Gastroesophageal sphincter (tissue), 4 donors: ENCODE measurements at regions not wholly inside any gene's neighbourhood (a gene's known extent, or its start where the extent isn't known, plus 50 kb on each side); places are given as distances from the start of the nearest gene placed in this dataset.

ENCODE experiments used
- ATAC-seq: fragments of 150-250 bp; one replicate; pipeline ENCODE4 v1.9.1; 2016; ENCODE audit warnings: mild to moderate bottlenecking, moderate library complexity
- H3K27ac ChIP-seq, 4 donors: fragments of 200-600 bp; sonication (generic) in 3 of 4; 1 replicate in 3 of 4; 2 replicates in 1 of 4; pipeline ENCODE4 v1.5.1; 2016 to 2019
- H3K27me3 ChIP-seq: fragments of 200-600 bp; sonication (generic); one replicate; pipeline ENCODE4 v1.5.1; 2019
- H3K36me3 ChIP-seq, 2 donors: fragments of 200-600 bp; sonication (generic); one replicate each; pipeline ENCODE4 v1.5.1; 2019; ENCODE audit warnings: control low read depth in 1 of 2
- H3K4me1 ChIP-seq, 3 donors: fragments of 200-600 bp; sonication (generic); 1 replicate in 2 of 3; 2 replicates in 1 of 3; pipeline ENCODE4 v1.5.1; 2016 to 2019; ENCODE audit warnings: control low read depth in 2 of 3
- H3K4me3 ChIP-seq, 2 donors: fragments of 200-600 bp; sonication (generic); one replicate each; pipeline ENCODE4 v1.5.1; 2019; ENCODE audit warnings: mild to moderate bottlenecking in 1 of 2, moderate library complexity in 1 of 2
- H3K9me3 ChIP-seq, 3 donors: fragments of 200-600 bp; sonication (generic); one replicate each; pipeline ENCODE4 v1.5.1; 2017 to 2019; ENCODE audit warnings: control low read depth in 2 of 3
- EP300 ChIP-seq: sonication (generic); formaldehyde crosslinking; IDR thresholded peaks from one replicate; pipeline ENCODE4 v1.6.1; 2017; ENCODE audit warnings: antibody characterized with exemption, mild to moderate bottlenecking
- POLR2A ChIP-seq, 2 donors: fragments of 450-650 bp; IDR thresholded peaks; one replicate each; pipeline ENCODE4 v1.6.1; 2017; ENCODE audit warnings: antibody characterized with exemption in 2 of 2, mild to moderate bottlenecking in 2 of 2, moderate library complexity in 1 of 2
- POLR2AphosphoS5 ChIP-seq: sonication (generic); formaldehyde crosslinking; IDR thresholded peaks from one replicate; pipeline ENCODE4 v1.6.1; 2017; ENCODE audit warnings: antibody characterized with exemption
- WGBS, 2 donors: methylation state at CpG; one replicate each; pipeline ENCODE4 v1.1.5; 2018; ENCODE audit warnings: low coverage in 1 of 2; 5-methylcytosine and 5-hydroxymethylcytosine counted together
- TF ChIP-seq, protein P1 (sequence below), 4 experiments: fragments of 200-600 bp in 2 of 4; fragments of 450-650 bp in 2 of 4; sonication (generic) in 1 of 4; IDR thresholded peaks; one replicate each; pipeline ENCODE4 v1.5.1; 2017 to 2019; ENCODE audit warnings: antibody characterized with exemption in 4 of 4, mild to moderate bottlenecking in 2 of 4, moderate library complexity in 2 of 4

- no peaks in the 10 kb centered on the region for H3K9me3 ChIP-seq
- no peak for ATAC-seq
- 58 to 88% methylated on average over 1 of the region's 1 CpG for WGBS, 2 donors
Observed at GRCh38 chr5:147065071-147065470, 169.8 kb upstream of the STK32A start.

DNA sequence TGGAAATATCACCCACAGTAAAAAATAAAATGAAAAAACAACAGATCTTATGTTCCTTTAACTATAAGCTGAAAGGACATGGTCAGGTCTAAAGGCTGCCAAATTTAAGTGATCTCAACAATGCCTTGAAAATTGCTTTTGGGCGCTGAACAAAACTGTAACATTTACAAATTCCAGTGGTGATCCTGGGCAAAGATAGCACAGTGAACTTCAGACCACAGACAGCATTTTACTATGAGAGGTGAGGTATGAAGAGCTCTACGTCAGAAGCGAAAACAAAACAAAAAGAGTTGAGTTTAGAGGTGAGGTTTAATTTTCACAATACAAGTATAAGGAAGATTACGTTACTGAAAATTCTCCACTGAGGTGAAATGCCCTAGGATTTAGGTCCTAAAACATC lies 165.8 kb upstream of the STK32A start:
- TF ChIP-seq POLR2AphosphoS5: no peak
- no peak for TF ChIP-seq EP300
- TF ChIP-seq POLR2A (IDR thresholded peaks at IDR 0.05): no peak
- TF ChIP-seq, protein P1, sequence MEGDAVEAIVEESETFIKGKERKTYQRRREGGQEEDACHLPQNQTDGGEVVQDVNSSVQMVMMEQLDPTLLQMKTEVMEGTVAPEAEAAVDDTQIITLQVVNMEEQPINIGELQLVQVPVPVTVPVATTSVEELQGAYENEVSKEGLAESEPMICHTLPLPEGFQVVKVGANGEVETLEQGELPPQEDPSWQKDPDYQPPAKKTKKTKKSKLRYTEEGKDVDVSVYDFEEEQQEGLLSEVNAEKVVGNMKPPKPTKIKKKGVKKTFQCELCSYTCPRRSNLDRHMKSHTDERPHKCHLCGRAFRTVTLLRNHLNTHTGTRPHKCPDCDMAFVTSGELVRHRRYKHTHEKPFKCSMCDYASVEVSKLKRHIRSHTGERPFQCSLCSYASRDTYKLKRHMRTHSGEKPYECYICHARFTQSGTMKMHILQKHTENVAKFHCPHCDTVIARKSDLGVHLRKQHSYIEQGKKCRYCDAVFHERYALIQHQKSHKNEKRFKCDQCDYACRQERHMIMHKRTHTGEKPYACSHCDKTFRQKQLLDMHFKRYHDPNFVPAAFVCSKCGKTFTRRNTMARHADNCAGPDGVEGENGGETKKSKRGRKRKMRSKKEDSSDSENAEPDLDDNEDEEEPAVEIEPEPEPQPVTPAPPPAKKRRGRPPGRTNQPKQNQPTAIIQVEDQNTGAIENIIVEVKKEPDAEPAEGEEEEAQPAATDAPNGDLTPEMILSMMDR (IDR thresholded peaks at IDR 0.05): no peak
- Histone ChIP-seq H3K4me3 (no peak overlapping the region), H3K4me1 (no peaks in the 10 kb centered on the region), H3K27ac (no peak overlapping the region), H3K36me3 (no peaks in the 10 kb centered on the region), H3K27me3 (no peaks in the 10 kb centered on the region), H3K9me3 (no peaks in the 10 kb centered on the region)
- no peak for ATAC-seq
- WGBS, 2 donors: 86 to 94% methylated on average over 4 of the region's 4 CpGs

More at GRCh38 chr5:147065071-147065470, 169.8 kb upstream of the STK32A start:
- H3K27ac ChIP-seq: no peak overlapping the region
- no peaks in the 10 kb centered on the region for H3K4me1 ChIP-seq
- TF ChIP-seq, protein P1 (IDR thresholded peaks at IDR 0.05): no peak
- TF ChIP-seq POLR2AphosphoS5 (no peak), EP300 (no peak), POLR2A (IDR thresholded peaks at IDR 0.05) (no peak)
- H3K27me3 ChIP-seq: no peaks in the 10 kb centered on the region
- no peak overlapping the region for H3K4me3 ChIP-seq
- H3K36me3 ChIP-seq: no peaks in the 10 kb centered on the region

DNA sequence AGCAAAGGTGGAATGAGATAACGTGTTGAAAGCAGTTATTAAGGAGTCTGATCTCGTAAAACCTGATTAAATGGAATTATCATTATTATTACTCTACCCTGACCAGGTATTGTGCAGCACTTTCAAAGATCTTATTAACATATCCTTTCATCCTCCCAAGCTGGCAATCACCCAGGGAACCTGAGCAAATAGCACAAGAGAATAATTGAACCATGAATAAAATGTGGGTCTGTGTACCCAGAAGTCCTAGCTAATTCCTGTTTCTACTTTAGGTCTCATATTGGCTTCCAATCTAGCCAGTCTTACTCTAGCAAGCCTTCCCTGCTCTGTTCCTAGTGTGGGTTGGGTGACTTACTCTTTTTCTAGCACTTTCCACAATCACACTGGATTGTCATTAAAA lies 162.2 kb upstream of the STK32A start:
- H3K27me3 ChIP-seq: no peaks in the 10 kb centered on the region
- TF ChIP-seq POLR2A (IDR thresholded peaks at IDR 0.05) (no peak), EP300 (no peak), POLR2AphosphoS5 (no peak)
- TF ChIP-seq, protein P1 (IDR thresholded peaks at IDR 0.05): no peak

GRCh38 chr5:147073098-147073497 lies 161.7 kb upstream of the STK32A start:
- ATAC-seq: no peak
- WGBS, 2 donors: 75 to 83% methylated on average over 3 of the region's 3 CpGs
- Histone ChIP-seq H3K36me3 (no peaks in the 10 kb centered on the region), H3K4me1 (no peaks in the 10 kb centered on the region), H3K27me3 (no peaks in the 10 kb centered on the region), H3K27ac (no peak overlapping the region), H3K4me3 (no peak overlapping the region), H3K9me3 (no peaks in the 10 kb centered on the region)
- TF ChIP-seq, protein P1 (IDR thresholded peaks at IDR 0.05): no peak
- no peak for TF ChIP-seq POLR2A (IDR thresholded peaks at IDR 0.05)
- TF ChIP-seq POLR2AphosphoS5: no peak
- TF ChIP-seq EP300: no peak

More for the DNA sequence above, 162.2 kb upstream of the STK32A start:
- H3K4me3 ChIP-seq: no peak overlapping the region
- no peaks in the 10 kb centered on the region for H3K9me3 ChIP-seq
- no peaks in the 10 kb centered on the region for H3K36me3 ChIP-seq
- H3K4me1 ChIP-seq: no peaks in the 10 kb centered on the region
- 49 to 86% methylated on average over 1 to 2 of the region's 2 CpGs for WGBS, 2 donors
- ATAC-seq: no peak
- no peak overlapping the region for H3K27ac ChIP-seq

GRCh38 chr5:147075187-147075586 lies 159.6 kb upstream of the STK32A start:
- ATAC-seq: no peak
- 0 to 78% methylated on average over 1 of the region's 1 CpG for WGBS, 2 donors

More at GRCh38 chr5:147075187-147075586, 159.6 kb upstream of the STK32A start:
- H3K27ac ChIP-seq: no peak overlapping the region
- no peaks in the 10 kb centered on the region for H3K4me1 ChIP-seq
- H3K4me3 ChIP-seq: no peak overlapping the region
- TF ChIP-seq EP300: no peak
- no peaks in the 10 kb centered on the region for H3K9me3 ChIP-seq
- H3K36me3 ChIP-seq: no peaks in the 10 kb centered on the region
- H3K27me3 ChIP-seq: no peaks in the 10 kb centered on the region
